ENCODE measurements at regions not wholly inside any gene's neighbourhood (a gene's known extent, or its start where the extent isn't known, plus 50 kb on each side); places are given as distances from the start of the nearest gene placed in this dataset.

DNA sequence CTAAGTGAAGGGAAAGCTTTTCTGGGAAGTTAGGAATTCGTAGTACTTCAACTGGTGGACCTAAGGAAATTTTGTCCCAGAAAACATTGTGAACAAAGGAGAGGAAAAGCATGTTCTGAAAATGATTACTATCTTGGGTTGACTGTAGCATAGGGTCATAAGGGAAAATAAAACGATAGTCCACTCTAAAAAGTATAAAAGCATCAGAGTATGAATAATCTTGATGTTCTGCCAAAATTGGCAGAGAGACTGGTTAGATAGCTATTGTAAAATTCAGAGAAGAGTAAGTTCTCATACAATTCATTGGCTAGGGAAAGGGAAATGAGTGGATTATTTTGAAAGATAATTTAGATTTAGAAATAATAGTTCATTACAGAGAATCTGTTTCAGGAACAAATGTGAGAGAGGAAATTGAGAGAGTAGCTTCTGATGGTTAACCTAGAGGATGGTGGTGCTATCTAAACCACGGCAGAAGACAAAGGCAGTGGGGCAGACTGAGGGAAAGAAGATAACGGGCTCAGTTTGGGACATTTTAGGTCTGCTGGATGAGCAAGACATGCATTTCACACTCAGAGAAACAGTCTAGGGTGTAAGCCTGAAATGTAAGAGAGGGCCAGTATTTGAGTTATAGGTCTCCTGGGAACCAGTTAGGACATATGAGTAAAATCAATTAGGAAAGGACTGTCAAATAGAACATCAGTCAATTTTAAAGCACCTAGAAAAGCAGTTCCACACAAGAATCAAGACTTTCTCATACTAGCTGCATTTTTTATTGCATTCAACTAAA is 799.3 kb upstream of the CXADR start:
- Mint-ChIP-seq H3K4me3 (ENCODE audit: unreplicated experiment) (no peak overlapping the region), H3K27me3 (ENCODE audit: insufficient read depth, unreplicated experiment) (no peaks in the 10 kb centered on the region), H3K9me3 (ENCODE audit: unreplicated experiment) (no peaks in the 10 kb centered on the region), H3K4me1 (ENCODE audit: low read depth, unreplicated experiment) (no peaks in the 10 kb centered on the region), H3K27ac (ENCODE audit: unreplicated experiment) (no peak overlapping the region), H3K36me3 (ENCODE audit: insufficient read depth, unreplicated experiment) (no peaks in the 10 kb centered on the region)
- no peak overlapping the region for H3K4me3 ChIP-seq (ENCODE audit: low read depth, low read length)
- ChIA-PET POLR2A (no interaction called here), CTCF (no interaction called here)
- intact Hi-C loops (cut with micrococcal nuclease; ENCODE audit: unreplicated experiment) = no loop called here
- no peak for DNase-seq
- TF ChIP-seq, protein P1, sequence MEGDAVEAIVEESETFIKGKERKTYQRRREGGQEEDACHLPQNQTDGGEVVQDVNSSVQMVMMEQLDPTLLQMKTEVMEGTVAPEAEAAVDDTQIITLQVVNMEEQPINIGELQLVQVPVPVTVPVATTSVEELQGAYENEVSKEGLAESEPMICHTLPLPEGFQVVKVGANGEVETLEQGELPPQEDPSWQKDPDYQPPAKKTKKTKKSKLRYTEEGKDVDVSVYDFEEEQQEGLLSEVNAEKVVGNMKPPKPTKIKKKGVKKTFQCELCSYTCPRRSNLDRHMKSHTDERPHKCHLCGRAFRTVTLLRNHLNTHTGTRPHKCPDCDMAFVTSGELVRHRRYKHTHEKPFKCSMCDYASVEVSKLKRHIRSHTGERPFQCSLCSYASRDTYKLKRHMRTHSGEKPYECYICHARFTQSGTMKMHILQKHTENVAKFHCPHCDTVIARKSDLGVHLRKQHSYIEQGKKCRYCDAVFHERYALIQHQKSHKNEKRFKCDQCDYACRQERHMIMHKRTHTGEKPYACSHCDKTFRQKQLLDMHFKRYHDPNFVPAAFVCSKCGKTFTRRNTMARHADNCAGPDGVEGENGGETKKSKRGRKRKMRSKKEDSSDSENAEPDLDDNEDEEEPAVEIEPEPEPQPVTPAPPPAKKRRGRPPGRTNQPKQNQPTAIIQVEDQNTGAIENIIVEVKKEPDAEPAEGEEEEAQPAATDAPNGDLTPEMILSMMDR (IDR thresholded peaks at IDR 0.05; ENCODE audit: insufficient read depth in 1 of 2, low read depth in 1 of 2, low read length in 1 of 2, severe bottlenecking in 1 of 2, unreplicated experiment in 1 of 2) = no peak
- no peaks in the 10 kb centered on the region for H3K36me3 ChIP-seq (ENCODE audit: control insufficient read depth, insufficient read depth, low read length)
- no TSS peak for BruUV-seq (replicated peaks)
- H3K27me3 ChIP-seq (replicated peaks; ENCODE audit: control insufficient read depth, insufficient read depth, low read length) = no peaks in the 10 kb centered on the region
- peaks cover 10% of the 10 kb centered on the region for H3K4me1 ChIP-seq
- no peaks in the 10 kb centered on the region for H3K9me3 ChIP-seq

DNA sequence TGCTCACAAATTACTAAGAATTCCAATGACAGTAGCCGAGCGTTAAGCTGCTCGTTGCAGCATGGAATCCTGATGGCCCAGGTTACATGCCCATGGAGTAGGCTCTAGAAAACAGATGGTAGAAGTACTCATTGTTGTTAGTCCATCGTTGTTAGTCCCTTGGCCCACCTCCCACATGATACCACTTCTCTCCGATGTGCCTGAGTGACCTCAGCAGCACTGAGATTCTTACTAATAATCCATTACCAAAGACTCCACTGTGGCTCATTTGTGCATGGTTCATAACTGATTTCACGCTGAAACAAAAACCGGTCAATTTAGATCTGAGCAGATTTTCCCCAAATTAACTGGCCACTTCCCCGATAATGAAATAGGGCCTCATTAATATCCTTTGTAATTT is 772.3 kb upstream of the CXADR start:
- H3K4me1 Mint-ChIP-seq (ENCODE audit: low read depth, unreplicated experiment) = no peaks in the 10 kb centered on the region
- ChIA-PET POLR2A (no interaction called here), CTCF (no interaction called here)
- H3K9me3 Mint-ChIP-seq (ENCODE audit: unreplicated experiment) = no peaks in the 10 kb centered on the region
- Histone ChIP-seq H3K27me3 (replicated peaks; ENCODE audit: control insufficient read depth, insufficient read depth, low read length) (no peaks in the 10 kb centered on the region), H3K9me3 (no peaks in the 10 kb centered on the region), H3K4me3 (ENCODE audit: low read depth, low read length) (no peak overlapping the region), H3K4me1 (no peaks in the 10 kb centered on the region), H3K36me3 (ENCODE audit: control insufficient read depth, insufficient read depth, low read length) (no peaks in the 10 kb centered on the region)
- intact Hi-C loops (cut with micrococcal nuclease; ENCODE audit: unreplicated experiment) = no loop called here
- H3K27ac Mint-ChIP-seq (ENCODE audit: unreplicated experiment) = no peak overlapping the region
- no peak overlapping the region for H3K4me3 Mint-ChIP-seq (ENCODE audit: unreplicated experiment)
- TF ChIP-seq, protein P1 (IDR thresholded peaks at IDR 0.05; ENCODE audit: insufficient read depth in 1 of 2, low read depth in 1 of 2, low read length in 1 of 2, severe bottlenecking in 1 of 2, unreplicated experiment in 1 of 2) = no peak
- no TSS peak for BruUV-seq (replicated peaks)
- no peak for DNase-seq
- no peaks in the 10 kb centered on the region for H3K36me3 Mint-ChIP-seq (ENCODE audit: insufficient read depth, unreplicated experiment)
- peaks cover 6% of the 10 kb centered on the region for H3K27me3 Mint-ChIP-seq (ENCODE audit: insufficient read depth, unreplicated experiment)

DNA sequence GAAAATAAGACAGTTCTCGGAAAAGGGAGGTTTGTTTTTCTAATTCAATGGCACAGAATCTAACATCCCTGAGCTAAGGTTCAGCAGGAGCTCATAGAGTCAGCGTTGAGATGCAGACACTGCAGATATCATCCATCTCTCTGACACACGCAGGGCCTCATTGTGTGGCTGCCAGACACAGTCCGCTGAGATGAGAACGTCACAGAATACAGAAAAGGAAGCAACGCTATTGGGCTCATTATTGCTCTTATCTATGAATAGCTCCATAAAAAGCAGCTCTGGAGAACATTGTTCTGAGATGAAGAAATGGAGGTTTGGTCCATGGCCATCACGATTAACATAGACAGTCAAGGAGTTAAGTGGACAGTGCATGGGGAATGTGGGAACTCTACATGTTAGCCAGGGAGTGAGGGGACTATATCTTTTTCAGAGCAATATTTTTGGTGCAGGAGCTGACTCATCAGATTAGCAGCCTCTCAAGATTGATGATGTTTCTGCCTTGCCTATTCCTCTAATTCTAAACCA is 771.6 kb upstream of the CXADR start:
- BruUV-seq (replicated peaks) = no TSS peak
- DNase-seq = no peak
- no peaks in the 10 kb centered on the region for H3K9me3 Mint-ChIP-seq (ENCODE audit: unreplicated experiment)

More for the DNA sequence above, 771.6 kb upstream of the CXADR start:
- H3K4me1 ChIP-seq = no peaks in the 10 kb centered on the region
- no peaks in the 10 kb centered on the region for H3K36me3 Mint-ChIP-seq (ENCODE audit: insufficient read depth, unreplicated experiment)
- H3K4me3 Mint-ChIP-seq (ENCODE audit: unreplicated experiment) = no peak overlapping the region
- ChIA-PET CTCF (no interaction called here), POLR2A (no interaction called here)
- no peak overlapping the region for H3K4me3 ChIP-seq (ENCODE audit: low read depth, low read length)
- intact Hi-C loops (cut with micrococcal nuclease; ENCODE audit: unreplicated experiment) = no loop called here
- no peak overlapping the region for H3K27ac Mint-ChIP-seq (ENCODE audit: unreplicated experiment)
- H3K4me1 Mint-ChIP-seq (ENCODE audit: low read depth, unreplicated experiment) = no peaks in the 10 kb centered on the region
- no peaks in the 10 kb centered on the region for H3K36me3 ChIP-seq (ENCODE audit: control insufficient read depth, insufficient read depth, low read length)
- H3K27me3 Mint-ChIP-seq (ENCODE audit: insufficient read depth, unreplicated experiment) = peaks cover 10% of the 10 kb centered on the region
- H3K9me3 ChIP-seq = no peaks in the 10 kb centered on the region
- TF ChIP-seq, protein P1 (IDR thresholded peaks at IDR 0.05; ENCODE audit: insufficient read depth in 1 of 2, low read depth in 1 of 2, low read length in 1 of 2, severe bottlenecking in 1 of 2, unreplicated experiment in 1 of 2) = no peak
- no peaks in the 10 kb centered on the region for H3K27me3 ChIP-seq (replicated peaks; ENCODE audit: control insufficient read depth, insufficient read depth, low read length)
